ENCODE measurements at regions not wholly inside any gene's neighbourhood (a gene's known extent, or its start where the extent isn't known, plus 50 kb on each side); places are given as distances from the start of the nearest gene placed in this dataset.

GRCh38 chr2:767944-768343 is 90.7 kb upstream of the TMEM18 start:
- H3K9ac ChIP-seq (replicated peaks in 1 of 4; ENCODE audit: extremely low read depth in 1 of 4, low read depth in 3 of 4, low read length in 3 of 4), result no peak overlapping the region
- no peak overlapping the region for H2BK120ac ChIP-seq (replicated peaks; ENCODE audit: low read depth, low read length)
- H4K5ac ChIP-seq (ENCODE audit: insufficient read length, low read depth, low read length), result no peak overlapping the region
- no peak overlapping the region for H3K23ac ChIP-seq (ENCODE audit: insufficient read length)
- FAIRE-seq (no peak), DNase-seq (ENCODE audit: low read depth in 1 of 2, low spot score in 2 of 2) (no peak)
- 0 out of 7 replicates have a peak, but pooled peaks cover 0 to 3% (median 0%) of the 10 kb centered on the region in 4 experiments for H3K4me1 ChIP-seq (replicated peaks in 1 of 4; ENCODE audit: control insufficient read depth in 3 of 4, insufficient read depth in 4 of 4, low read length in 3 of 4)
- H2AK5ac ChIP-seq (ENCODE audit: low read depth, low read length), result no peak overlapping the region
- no peak overlapping the region for H3K27ac ChIP-seq (ENCODE audit: low read depth, low read length)
- no peak overlapping the region for H4K8ac ChIP-seq (ENCODE audit: extremely low read depth, insufficient read depth, low read length)
- no peak overlapping the region for H3K4me3 ChIP-seq (ENCODE audit: extremely low read depth in 1 of 4, insufficient read depth in 2 of 4, low read depth in 3 of 4, low read length in 4 of 4)
- H3K9me3 ChIP-seq (ENCODE audit: insufficient read depth in 2 of 2, low read depth in 1 of 2, low read length in 1 of 2), result no peaks in the 10 kb centered on the region
- H4K91ac ChIP-seq (replicated peaks; ENCODE audit: insufficient read length, low read length), result no peak overlapping the region
- H4K20me1 ChIP-seq (replicated peaks in 1 of 2; ENCODE audit: control insufficient read depth in 1 of 2, insufficient read depth in 2 of 2, low read length in 2 of 2), result no peaks in the 10 kb centered on the region
- no peak overlapping the region for H2BK20ac ChIP-seq (ENCODE audit: low read length)
- H3K4ac ChIP-seq (replicated peaks; ENCODE audit: insufficient read length, low read depth, low read length), result no peak overlapping the region
- ChIA-PET POLR2A (ENCODE audit: partially characterized antibody) (no interaction called here), CTCF (ENCODE audit: partially characterized antibody) (no interaction called here)
- no peaks in the 10 kb centered on the region for H3K36me3 ChIP-seq (ENCODE audit: control insufficient read depth in 2 of 4, insufficient read depth in 4 of 4, low read length in 3 of 4)
- no peak overlapping the region for H2BK5ac ChIP-seq (ENCODE audit: low read depth, low read length)
- no peaks in the 10 kb centered on the region for H3K27me3 ChIP-seq (replicated peaks in 1 of 4; ENCODE audit: control insufficient read depth in 3 of 4, extremely low read depth in 1 of 4, insufficient read depth in 3 of 4, low read length in 3 of 4)
- no peaks in the 10 kb centered on the region; a peak in 1 of 4 replicates for H3K79me2 ChIP-seq (ENCODE audit: control insufficient read depth in 1 of 2, insufficient read depth in 2 of 2, low read length in 2 of 2)
- 93% methylated on average over 4 of the region's 4 CpGs; no CpG with 5 or more reads in 1 of the 2 experiments for WGBS, 2 experiments (ENCODE audit: extremely low coverage in 1 of 2, insufficient coverage in 1 of 2, insufficient read length in 1 of 2, insufficient replicate concordance in 2 of 2, low coverage in 1 of 2, low lambda C conversion rate in 2 of 2, missing lambda C conversion rate in 1 of 2)
- no peaks in the 10 kb centered on the region; the same call in 1 of the 2 replicates for H3K23me2 ChIP-seq (ENCODE audit: low read depth, low read length)
- no peak overlapping the region for H3K18ac ChIP-seq (ENCODE audit: extremely low read depth, low read length)
- H3K79me1 ChIP-seq (ENCODE audit: low read depth, low read length), result no peaks in the 10 kb centered on the region
- H2BK15ac ChIP-seq (ENCODE audit: low read length), result no peak overlapping the region
- no peak overlapping the region for H3K4me2 ChIP-seq (ENCODE audit: insufficient read depth in 1 of 2, low read depth in 2 of 2, low read length in 2 of 2)
- H3K14ac ChIP-seq (ENCODE audit: insufficient read length), result no peak overlapping the region
- H3K56ac ChIP-seq (replicated peaks; ENCODE audit: insufficient read length, low read depth, low read length), result no peak overlapping the region
- H2AFZ ChIP-seq (ENCODE audit: low read length), result no peak overlapping the region
- no peak overlapping the region for H2BK12ac ChIP-seq (ENCODE audit: low read depth, low read length)
- no peak for TF ChIP-seq SP4 (IDR thresholded peaks at IDR 0.05; ENCODE audit: low read length)
- no peak for TF ChIP-seq RFX5 (IDR thresholded peaks at IDR 0.05; ENCODE audit: borderline replicate concordance, low read depth, low read length)
- TF ChIP-seq ASH2L (IDR thresholded peaks at IDR 0.05; ENCODE audit: low read length), result no peak
- no peak for TF ChIP-seq TBP (IDR thresholded peaks at IDR 0.05; ENCODE audit: low read depth, low read length)
- TF ChIP-seq, protein P1, sequence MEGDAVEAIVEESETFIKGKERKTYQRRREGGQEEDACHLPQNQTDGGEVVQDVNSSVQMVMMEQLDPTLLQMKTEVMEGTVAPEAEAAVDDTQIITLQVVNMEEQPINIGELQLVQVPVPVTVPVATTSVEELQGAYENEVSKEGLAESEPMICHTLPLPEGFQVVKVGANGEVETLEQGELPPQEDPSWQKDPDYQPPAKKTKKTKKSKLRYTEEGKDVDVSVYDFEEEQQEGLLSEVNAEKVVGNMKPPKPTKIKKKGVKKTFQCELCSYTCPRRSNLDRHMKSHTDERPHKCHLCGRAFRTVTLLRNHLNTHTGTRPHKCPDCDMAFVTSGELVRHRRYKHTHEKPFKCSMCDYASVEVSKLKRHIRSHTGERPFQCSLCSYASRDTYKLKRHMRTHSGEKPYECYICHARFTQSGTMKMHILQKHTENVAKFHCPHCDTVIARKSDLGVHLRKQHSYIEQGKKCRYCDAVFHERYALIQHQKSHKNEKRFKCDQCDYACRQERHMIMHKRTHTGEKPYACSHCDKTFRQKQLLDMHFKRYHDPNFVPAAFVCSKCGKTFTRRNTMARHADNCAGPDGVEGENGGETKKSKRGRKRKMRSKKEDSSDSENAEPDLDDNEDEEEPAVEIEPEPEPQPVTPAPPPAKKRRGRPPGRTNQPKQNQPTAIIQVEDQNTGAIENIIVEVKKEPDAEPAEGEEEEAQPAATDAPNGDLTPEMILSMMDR (IDR thresholded peaks at IDR 0.05; ENCODE audit: control extremely low read depth in 1 of 3, insufficient read depth in 1 of 3, low read depth in 1 of 3, low read length in 3 of 3), result no peak
- no peak for TF ChIP-seq ZNF274 (IDR thresholded peaks at IDR 0.05; ENCODE audit: borderline replicate concordance, extremely low read depth, low read length)
- no peak for TF ChIP-seq BACH1 (IDR thresholded peaks at IDR 0.05; ENCODE audit: low read length)
- no peak for TF ChIP-seq TEAD4 (IDR thresholded peaks at IDR 0.05; ENCODE audit: low read depth, low read length)
- no peak for TF ChIP-seq CHD1 (IDR thresholded peaks at IDR 0.05; ENCODE audit: low read depth, low read length)
- no peak for TF ChIP-seq CREB1 (IDR thresholded peaks at IDR 0.05)
